ENCODE measurements at regions not wholly inside any gene's neighbourhood (a gene's known extent, or its start where the extent isn't known, plus 50 kb on each side); places are given as distances from the start of the nearest gene placed in this dataset.
"Not testable (repeated sequence)": the region's sequence is repeated elsewhere in the genome, so short reads cannot be mapped to it uniquely, and the experiment has no call there.

GRCh38 chr6:28585335-28585734 is 59.7 kb downstream of the GPX5 start:
- DNase-seq, result no peak

DNA sequence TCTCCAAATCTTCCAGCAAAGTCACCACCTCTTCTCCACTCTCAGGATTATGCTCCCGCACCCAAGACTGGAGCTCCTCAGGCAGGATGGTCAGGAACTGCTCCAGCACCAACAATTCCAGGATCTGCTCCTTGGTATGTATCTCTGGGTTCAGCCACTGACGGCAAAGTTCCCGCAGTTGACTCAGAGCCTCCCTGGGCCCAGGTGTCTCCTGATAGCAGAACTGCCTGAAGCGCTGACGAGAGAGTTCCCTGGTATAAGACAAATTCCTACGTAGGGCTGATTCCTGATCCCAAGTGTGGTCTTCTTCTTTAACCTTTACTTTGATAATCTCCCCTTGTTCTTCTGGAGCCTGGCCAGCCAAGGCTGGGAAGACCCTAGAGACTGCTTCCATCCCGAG is 60.6 kb downstream of the GPX5 start:
- no peak for DNase-seq

DNA sequence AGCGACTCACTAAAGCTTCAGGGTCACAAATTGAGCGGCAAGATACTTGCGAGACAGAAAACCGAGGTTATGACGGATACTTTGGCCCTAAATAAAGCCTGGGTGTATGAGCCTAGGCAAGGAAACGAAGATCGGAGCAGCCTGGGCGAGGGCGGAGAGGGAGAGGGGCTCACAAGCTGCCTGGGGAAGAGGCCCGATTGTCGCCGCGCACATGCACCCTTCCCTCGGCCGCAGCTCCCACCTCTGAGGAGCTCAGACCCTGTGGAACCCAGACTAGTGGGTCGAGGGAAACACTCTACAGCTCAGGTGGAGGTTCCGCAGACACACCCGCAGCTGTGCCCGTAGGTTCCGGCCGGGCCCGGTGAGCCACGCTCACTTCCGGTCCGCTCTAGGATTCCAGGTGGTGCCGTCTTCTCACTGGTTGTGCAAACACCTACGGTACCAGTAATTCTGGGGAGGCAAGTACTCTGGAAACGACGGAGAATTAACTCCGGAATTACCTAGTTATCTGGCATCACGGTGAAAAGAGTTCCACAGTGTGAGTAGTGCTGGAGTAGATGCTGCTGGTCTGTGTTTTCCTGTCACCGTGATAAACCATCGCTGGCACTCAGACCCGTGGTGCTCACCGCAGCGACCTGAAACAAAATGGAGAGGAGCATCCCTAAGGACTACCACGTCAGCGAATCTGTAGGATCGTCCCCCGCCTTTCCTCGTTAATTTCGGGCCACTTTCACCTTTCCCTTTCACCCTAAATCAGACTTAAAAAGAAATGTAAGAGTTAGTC is 61.5 kb downstream of the GPX5 start:
- no peak for DNase-seq

DNA sequence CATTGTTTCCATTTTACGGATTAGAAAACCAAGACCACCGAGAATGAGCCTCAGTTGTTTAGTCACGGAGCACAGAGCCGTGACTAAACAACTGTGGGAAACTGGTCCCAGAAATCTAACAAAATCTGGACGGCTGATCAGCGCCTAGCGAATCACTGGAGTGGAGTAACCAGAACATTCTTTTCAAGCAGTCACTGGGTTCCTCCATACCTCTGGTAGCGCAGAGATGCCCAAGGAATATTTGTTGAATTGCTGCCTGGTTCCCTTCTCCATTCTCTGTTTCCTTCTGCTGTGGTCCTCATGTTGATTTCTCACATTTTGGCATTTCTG is 62.0 kb downstream of the GPX5 start:
- no peak for DNase-seq

- no peak for DNase-seq
Observed at GRCh38 chr6:28588666-28589065, 63.0 kb downstream of the GPX5 start.

GRCh38 chr6:28589234-28589956 is 63.7 kb downstream of the GPX5 start:
- peak; percentile 82 for DNase-seq

DNA sequence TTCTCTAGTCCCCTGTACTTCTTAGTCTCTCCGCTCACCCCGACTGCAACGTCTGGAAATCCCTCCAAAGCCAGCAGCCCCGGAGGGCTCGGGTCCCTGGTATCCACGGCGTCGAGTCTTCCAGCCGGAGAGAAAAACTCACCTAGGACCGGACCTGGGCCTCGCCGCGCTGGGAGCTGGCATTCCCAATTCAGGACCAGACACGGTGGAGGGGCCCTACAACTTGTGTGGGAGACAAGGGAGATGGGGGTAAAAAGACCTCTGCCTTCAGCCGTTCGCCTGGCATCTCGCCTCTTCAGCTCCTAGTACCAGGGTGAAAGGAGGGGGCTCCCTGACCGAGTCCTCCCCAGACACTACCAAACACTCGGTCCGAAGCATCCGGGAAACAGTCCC is 64.3 kb downstream of the GPX5 start:
- no peak for DNase-seq

DNA sequence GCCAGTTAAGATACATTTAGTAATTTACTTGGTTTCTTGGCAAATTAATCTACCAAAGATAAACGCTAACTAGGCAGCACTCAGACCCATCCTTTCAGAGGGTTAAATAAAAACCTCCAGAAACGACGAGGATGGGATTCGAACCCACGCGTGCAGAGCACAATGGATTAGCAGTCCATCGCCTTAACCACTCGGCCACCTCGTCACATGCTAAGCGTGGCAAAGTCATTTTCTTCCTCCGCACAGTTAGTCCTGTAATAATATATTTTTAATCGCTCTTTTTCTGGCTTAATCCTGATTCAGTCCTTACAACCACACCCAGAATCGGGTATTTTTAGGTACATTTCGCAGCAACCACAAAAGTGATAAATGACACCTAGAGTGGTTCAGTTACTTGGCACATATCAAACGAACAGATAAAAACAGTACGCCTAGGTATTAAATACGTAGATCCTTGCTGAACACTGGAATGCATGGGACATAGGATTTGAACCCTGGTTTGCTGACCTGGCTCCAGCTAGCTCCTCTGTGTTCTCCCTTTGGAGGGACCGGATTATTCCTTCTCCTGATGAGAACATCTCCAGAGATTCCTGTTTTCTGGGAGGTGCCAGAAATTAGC is 71.6 kb downstream of the GPX5 start:
- DNase-seq, result peak; percentile 58

- no peak for DNase-seq
Observed at GRCh38 chr6:28597924-28598722, 72.4 kb downstream of the GPX5 start.

DNA sequence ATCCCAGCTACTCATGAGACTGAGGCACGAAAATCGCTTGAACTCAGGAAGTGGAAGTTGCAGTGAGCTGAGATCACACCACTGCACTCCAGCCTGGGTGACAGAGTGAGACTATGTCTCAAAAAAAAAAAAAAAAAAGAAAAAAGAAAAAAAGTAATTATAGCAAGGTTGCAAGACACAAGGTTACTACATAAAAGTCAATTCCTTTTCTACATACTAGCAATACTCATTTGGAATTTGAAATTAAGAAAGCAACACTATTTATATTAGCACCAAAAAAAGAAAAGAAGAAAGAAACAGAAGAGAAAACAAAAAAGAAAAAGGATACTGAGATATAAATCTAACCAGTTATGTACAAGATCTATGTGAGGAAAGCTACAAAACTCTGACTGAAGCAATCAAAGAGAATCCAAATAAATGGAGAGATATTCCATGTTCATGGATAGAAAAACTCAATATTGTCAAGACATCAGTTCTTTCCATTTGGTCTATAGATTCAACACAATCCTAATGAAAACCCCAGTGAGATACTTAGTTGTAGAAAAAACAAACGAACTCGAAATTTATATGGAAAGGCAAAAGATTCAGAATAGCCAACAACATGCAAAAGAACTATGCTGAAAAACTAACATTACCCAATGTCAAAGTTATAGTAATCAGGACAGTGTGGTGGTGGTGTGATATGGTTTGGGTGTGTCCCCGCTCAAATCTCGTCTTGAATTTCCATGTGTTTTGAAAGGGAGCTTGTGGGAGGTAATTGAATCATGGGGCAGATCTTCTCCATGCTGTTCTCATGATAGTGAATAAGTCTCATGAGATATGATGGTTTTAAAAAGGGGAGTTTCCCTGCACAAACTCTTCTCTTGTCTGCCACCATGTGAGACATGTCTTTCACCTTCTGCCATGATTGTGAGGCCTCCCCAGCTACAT is 73.3 kb downstream of the GPX5 start:
- no peak for DNase-seq

DNA sequence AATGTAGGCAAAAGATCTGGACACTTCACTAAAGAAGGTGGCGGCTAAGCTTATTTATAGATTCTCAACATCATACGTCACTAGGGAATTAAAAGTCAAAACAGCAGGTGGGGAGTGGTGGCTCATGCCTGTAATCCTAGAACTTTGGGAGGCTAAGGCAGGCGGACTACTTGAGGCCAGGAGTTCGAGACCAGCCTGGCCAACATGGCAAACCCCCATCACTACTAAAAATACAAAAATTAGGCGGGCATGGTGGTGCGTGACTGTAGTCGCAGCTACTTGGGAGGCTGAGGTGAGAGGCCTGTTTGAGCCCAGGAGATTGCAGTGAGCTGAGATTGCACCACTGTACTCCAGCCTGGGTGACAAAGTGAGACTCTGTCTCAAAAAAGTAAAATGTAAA is 74.6 kb downstream of the GPX5 start:
- DNase-seq, result no peak

DNA sequence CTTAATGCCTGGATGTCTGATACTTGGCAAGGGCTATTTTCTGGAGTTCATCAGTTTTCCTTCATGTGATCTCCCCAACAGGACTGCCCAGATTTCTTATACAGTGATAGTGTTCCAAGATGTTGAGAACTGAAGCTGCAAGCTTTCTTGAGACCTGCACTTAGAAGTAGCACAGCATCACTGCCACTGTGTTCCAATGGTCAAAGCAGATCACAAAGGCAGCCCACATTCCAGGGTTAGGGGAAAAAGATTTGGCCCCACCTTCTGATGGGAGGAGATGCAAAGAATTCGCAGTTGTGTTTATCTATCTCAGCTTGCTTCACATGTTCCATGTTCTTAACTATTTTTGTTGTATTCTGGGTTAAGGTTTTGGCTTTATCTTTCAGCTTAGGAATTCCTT is 78.2 kb downstream of the GPX5 start:
- DNase-seq, result no peak

DNA sequence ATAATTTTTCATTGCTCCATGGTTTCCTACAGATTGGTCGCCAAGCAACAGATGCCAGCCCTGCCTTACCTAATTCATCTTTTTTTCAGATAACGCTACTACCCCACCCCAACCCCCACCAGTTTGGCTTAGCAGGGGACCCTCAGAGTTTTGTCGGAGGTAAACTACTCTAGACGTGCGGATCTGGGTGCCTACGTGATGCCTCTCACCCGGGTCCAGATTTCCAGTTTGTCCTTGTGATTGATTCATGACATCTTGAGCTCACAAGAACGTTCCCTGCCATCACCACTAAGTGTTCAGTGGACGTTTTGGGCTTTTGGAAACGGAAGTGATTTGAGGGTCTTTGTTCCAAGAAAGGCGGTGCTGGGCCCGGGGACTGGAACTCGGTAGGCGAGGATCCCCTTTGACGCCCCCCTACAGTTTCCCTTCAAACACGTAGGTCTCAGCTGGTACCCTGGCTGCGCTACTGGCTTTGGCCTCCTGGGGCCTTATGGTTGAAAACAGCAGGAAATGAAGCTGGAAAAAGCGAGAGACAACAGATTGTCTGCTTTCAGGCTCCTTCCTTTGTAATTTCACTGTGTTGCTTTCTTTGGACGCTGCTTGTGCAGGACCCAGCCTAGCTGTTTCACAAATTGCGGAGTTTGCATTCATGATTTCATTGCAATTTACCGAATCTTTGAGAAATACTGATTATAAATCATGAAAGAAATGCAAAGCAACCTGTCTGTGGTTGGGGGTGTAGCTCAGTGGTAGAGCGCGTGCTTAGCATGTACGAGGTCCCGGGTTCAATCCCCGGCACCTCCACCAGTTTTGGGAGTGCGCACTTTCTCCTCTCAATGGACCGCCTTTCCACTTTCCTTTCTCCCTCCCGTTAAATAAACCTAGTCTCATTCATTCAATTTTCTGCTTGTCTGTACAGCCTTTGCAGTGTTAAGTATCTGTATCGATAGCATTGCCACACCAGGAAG is 81.0 kb downstream of the GPX5 start:
- peak; percentile 56 for DNase-seq

- DNase-seq, result no peak
Observed at GRCh38 chr6:28607990-28608389, 82.3 kb downstream of the GPX5 start.

- DNase-seq, result no peak
Observed at GRCh38 chr6:28609672-28610071, 84.0 kb downstream of the GPX5 start.

GRCh38 chr6:28615616-28615954 is 89.9 kb downstream of the GPX5 start:
- no peak for DNase-seq

- no peak for DNase-seq
Observed at GRCh38 chr6:28615955-28616747, 90.5 kb downstream of the GPX5 start.

DNA sequence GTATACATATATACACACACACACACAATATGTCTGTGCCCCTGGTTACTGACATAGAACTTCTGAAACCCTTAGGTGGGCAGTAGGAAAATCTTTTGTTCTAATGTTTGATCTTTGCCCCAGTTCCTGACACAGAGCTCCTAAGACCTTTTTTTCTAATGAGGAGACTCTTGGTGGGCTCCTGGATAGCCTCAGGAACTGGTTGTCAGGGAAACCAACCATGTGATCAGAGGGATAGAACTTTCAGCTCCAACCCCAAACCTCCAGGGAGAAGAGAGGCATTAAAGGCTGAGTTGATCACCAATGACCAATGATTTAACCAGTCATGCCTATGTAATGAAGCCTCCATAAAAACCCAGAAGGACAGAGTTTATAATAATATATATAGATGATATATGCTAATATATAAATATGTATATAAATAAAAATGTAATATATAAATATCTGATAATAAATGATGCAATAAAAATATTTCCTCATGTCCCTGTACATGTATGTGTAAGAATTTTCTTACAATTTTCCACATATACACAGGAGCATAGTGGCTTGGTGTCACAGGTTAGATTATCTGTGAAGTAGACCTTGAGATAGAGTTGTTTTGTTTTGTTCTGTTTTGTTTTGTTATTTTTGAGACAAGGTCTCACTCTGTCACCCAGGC is 93.3 kb downstream of the GPX5 start:
- no peak for DNase-seq

GRCh38 chr6:28621268-28621667 is 95.6 kb downstream of the GPX5 start:
- not testable (repeated sequence) for DNase-seq

DNA sequence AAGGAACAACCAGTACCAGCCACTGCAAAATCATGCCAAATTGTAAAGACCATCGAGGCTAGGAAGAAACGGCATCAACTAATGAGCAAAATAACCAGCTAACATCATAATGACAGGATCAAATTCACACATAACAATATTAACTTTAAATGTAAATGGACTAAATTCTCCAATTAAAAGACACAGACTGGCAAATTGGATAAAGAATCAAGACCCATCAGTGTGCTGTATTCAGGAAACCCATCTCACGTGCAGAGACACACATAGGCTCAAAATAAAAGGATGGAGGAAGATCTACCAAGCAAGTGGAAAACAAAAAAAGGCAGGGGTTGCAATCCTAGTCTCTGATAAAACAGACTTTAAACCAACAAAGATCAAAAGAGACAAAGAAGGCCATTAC is 97.6 kb downstream of the GPX5 start:
- DNase-seq, result not testable (repeated sequence)

Data from dermis blood vessel endothelial cell (primary cell).